ENCODE measurements at regions not wholly inside any gene's neighbourhood (a gene's known extent, or its start where the extent isn't known, plus 50 kb on each side); places are given as distances from the start of the nearest gene placed in this dataset.
A peak's percentile ranks its signal among the peaks of the same experiment; 100 is the strongest.
"Not testable (repeated sequence)": the region's sequence is repeated elsewhere in the genome, so short reads cannot be mapped to it uniquely, and the experiment has no call there.

DNA sequence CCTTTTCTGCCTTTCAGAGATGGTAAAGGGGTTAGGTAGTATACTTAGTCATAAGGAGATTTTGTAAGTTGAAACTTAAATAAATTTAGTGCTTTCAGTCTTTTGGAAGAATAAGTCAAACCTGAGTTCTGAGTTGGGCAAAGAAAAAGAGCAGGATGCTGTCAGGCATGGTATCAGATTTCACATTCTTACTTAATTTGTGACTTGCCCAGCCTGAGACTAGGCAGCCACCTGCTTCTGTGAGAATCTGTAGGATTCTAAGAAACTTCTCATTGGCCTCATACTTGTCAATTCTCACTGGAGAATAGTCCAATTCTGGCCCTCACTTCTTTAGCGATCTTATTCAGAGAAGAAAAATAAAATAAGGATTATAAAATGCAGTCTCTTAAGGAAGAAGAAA is 577.5 kb downstream of the DIPK2A start:
- DNase-seq: no peak

DNA sequence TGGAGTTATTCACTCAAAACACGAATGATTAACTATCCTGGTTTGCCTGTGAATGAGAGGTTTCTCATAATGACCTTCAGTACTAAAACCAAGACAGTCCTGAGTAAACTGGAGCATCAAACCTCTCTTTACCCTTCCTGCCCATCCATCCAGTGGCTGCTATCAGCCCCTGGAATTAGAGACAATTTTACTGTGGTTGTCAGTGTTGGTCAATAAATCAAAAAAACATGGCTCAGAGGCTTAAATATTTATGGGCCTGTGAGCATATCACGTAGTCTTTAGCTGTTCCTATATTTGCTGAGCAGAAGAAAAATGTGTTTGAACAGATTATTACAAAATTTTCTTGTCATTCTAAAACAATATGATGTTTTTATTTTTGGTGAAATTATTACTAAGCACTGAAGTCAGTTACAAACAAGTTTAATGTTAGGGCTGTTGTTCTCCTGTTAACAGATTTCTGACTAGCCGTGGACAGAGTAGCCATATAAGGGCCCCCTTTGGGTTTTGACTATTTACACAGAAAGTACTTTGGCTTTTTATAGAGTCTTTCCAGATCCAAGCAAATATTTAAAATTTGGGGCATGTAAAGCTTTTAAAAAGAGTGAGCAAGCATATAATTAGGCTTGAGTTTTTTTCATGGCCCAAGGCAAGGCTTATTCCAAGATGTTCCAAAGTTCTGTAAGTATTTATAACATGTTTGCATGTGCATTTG is 580.9 kb downstream of the DIPK2A start:
- DNase-seq: no peak

DNA sequence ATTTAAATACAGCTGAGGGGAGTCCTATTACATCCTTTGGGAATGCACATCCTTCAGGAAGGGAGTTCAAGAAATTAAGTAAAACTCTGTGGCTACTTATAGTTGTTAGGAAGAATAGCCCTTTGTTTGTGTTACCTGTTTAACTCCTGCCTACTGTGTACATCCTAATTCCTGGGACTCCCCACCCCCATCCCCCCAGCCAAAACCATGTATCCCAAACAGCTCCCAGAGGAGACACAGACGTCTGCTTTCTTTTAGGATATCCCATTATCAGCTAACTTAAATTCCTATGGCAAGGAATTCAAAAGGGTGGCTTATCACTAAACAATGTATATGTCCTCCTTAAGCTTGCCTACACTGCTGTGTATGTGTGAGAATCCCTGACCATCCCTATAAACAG is 581.7 kb downstream of the DIPK2A start:
- DNase-seq: no peak

DNA sequence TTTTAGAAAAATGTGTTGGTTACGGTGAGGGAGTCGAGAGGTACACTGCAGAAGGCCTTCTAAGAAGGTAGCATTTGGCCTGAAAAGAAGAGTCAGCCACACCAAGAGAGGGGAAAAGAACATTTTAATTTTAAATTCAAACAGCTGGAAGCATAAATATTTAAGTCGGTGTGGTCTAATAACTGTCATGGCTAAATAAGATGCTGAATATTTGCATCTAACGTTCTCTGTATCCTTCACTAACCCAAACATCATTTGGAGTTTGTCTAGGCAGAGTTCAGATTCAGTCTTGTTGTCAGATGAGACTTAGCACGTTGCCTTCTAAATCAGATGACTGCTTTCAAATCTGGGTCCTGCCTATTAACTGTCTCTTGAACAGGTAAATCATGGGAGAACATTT is 583.3 kb downstream of the DIPK2A start:
- DNase-seq: no peak

DNA sequence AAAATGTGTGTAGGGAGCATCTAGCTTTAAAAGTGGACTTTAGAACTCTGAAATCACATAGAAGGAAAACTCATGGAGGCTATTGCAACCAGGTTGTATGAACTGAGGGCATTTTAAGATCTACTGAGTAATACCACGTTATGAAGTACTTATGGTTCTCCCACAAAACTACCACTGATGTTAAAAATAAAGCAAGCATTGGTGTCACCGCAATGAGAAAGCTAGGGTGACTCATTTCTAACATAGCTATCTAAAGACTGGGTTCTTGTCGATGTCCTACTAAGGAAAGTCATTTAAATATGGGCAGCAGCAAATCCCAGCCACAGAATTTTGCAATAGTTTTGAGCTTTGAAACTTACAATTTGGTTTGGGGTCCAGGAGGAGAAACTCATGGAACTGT is 584.8 kb downstream of the DIPK2A start:
- no peak for DNase-seq

DNA sequence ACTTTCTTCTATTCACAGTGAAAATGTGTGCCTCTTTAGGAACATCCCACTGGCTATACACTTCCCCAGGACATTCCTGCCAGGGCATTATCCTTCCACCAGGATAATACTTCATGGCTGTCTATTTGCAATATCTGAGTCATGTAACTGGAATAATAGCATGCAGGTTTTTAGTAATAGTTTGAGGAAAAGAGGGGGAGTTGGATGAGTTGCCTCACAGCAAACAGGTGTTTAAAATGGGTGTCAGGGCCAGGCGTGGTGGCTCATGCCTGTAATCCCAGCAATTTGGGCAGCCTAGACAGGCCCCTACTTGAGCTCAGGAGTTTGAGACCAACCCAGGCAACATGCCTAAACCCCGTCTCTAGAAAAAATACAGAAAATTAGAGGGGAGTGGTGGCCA is 585.9 kb downstream of the DIPK2A start:
- no peak for DNase-seq

DNA sequence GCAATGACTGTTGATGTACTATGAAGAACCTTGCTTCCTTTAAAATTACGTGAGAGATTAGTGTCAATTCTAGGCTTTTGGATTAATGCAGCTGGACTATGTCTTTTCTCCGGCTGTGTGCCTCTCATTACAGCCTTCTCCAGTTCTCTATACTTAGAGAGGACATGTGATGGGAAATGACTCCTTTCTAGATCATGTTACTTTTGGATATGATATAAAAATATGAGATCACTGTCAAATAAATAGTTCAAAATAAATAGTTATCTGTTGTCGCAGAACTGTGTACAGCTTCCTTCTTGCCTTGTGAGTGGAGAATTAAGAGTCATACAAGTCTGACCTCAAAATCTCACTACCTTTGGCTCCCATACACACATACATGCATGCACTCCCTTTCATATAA is 592.4 kb downstream of the DIPK2A start:
- no peak for DNase-seq

DNA sequence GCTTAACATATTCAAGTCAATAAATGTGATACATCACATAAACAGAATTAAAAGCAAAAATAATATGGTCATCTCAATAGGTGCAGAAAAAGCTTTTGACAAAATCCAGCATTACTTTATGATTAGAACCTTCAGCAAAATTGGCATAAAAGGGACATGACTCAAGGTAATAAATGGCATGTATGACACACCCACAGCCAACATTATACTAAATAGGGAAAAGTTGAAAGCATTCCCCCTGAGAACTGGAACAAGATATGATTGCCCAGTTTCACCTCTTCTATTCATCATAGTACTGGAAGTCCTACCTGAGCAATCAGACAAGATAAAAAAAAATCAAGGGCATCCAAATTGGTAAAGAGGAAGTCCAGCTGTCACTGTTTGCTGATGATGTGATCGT is 594.7 kb downstream of the DIPK2A start:
- no peak for DNase-seq

DNA sequence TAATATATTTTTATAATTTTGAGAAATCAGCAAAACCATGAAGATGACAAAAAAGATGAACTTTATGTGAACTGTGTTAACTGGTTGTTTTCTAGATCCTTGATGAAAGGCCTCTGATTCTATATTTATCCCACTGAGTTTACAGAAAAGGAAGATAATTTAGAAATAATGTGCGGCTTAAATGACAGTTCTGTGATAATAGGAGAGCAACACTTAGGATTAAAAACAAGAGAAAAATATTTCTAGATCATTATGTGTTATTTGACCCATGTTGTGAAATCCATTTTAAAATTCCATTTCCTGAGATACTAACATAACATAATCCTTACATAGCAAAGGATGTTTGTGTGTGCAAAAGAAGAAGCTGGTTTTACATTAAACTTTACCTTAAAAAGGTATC is 598.0 kb downstream of the DIPK2A start:
- no peak for DNase-seq

DNA sequence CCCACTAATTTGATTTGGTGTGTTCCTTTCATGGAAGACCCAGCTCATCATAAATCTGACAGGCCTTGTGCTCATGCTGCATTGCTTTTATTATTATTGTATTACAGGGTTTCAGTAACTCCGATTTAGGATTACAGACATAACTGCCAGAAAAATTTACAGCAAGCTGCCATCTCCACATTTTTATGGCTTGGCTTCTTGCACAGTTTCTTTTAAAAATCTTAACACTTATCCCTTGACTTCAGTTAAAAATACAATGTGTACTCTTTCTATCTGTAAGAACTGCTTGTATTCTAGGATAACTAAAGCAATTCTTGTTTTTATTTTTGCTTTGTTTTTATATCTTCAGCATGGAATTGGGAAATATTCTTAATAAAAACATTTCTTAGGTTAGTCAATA is 612.2 kb downstream of the DIPK2A start:
- no peak for DNase-seq

DNA sequence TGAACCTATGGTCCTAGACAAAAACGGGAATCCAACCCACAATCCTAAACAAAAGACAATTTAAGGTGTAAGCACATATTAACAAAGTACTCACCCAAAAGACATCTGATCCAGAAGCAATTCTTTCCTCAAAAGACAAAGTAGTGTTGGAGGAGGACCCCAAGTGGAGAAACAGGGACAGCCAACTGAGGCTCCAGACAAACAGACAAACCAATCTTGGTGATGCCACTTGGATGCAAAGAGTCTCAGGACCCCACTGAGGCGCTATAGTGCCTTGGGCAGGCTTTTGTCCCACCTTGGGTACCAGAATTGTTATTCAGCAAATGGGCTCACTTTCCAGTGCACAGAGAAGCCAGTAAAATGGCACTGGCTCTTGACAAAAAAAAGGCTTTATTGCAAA is 613.8 kb downstream of the DIPK2A start:
- DNase-seq: no peak

DNA sequence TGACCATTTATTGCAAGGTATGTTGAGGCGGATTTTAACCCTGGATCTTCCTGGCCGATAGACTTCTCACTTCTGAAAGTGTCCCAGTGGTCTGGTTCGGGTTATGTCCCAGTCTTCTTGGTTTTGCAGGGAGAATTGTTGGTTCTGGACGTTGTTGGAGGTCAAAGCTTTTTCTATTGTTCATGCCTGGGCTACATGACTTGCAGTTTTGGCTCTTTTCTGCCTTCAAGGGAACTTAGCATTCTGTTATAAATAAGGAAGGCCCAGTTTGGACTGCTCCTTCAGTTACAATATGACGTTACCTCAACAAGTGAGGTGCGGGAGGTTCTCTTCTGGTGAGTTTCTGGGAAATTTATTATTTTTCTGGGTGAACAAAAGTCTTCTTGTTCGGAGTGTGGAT is 614.3 kb downstream of the DIPK2A start:
- no peak for DNase-seq

DNA sequence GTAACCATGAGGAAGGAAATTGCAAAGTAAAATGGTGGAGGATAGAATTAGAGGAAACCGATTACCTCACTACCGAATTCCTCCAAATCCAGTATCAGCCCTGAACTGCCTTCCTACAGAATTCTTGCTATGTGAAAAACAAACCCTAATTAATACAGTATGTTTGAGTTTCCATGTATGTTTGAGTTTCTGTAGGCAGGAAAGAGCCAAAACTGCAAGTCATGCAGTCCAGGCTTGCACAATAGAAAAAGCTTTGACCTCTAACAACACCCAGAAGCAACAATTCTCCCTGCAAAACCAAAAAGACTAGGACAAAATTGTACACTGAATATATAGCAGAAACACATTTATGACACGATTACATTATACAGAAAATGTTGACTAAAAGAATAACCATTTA is 614.8 kb downstream of the DIPK2A start:
- DNase-seq: no peak

DNA sequence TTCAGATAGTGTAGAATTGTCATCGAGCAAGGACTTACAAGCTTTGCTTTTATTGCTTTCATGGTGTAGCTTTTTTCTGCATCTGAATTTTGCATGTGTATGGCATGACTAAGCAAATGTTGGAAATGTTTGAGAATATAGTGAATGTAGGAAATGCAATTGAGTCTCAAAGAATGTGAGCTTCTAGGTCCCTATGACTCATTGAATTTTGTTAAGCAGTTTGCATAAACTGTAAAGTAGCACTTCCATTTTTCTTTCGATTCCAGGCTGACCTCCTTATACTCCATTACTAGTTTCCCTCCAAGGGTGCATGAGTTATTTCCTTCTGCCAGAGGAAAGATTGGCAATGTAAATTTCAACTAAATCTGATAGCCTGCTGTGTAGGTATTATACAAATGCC is 619.2 kb downstream of the DIPK2A start:
- DNase-seq: no peak

DNA sequence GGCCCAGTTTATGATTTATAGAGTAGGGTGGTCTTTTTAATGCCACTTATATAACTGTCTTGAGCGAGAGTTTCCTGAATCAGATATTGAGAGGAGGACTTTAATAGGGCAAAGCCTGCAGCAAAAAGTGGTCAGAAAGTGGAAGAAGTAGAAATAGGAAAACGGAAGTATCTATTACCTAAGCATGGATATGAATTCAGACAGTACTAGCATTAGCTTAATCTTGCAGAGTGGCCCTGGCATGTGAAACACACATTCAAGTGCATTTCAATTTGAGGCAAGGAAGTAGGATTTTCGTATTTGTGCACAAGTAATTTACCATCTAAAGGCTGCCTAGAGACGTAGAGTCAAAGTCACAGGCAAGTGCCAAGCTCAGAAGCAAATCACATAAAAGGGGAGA is 622.3 kb downstream of the DIPK2A start:
- no peak for DNase-seq

DNA sequence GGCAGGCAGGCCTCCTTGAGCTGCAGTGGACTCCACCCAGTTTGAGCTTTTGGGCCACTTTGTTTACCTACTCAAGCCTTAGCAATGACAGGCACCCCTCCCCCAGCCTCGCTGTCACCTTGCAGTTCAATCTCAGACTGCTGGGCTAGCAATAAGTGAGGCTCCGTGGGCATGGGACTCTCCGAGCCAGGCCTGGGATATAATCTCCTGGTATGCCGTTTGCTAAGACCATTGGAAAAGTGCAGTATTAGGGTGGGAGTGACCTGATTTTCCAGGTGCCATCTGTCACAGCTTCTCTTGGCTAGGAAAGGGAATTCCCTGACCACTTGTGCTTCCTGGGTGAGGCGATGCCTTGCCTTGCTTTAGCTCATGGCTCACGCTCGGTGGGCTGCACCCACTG is 648.6 kb downstream of the DIPK2A start:
- not testable (repeated sequence) for DNase-seq

DNA sequence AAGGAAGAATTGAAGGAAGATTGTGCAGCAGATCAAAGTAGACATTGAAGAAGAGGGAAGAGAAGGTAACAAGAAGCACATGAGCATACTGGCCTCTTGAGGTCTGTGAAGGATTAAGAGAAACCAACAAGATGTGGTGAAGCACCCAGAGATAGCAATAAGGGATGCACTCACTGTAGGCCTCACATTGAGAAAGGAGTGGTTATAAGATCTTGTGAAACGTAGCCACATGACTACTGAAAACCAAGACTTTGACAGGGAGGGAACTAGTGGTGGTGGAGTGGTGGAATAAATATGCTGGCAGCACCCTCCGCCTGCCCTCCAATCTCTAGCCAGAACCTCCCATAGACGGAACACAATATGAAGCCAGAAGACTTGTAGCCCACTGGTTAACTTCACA is 651.2 kb downstream of the DIPK2A start:
- DNase-seq: no peak

DNA sequence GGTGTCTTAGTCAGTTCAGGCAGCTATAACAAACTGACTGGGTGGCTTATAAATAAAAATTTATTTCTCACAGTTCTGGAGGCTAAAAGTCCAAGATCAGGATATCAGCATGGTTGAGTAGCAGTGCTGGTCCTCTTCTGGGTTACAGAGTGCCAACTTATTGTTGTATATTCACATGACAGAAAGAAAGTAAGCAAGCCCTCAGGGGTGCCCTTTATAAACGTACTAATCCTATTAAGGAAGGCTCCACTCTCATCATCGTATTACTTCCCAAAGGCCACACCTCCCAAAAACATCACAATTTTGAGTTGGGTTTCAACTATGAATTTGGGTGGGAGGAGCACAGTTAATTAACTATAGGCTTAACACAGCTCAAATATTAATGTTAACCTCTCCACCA is 653.0 kb downstream of the DIPK2A start:
- DNase-seq: no peak

DNA sequence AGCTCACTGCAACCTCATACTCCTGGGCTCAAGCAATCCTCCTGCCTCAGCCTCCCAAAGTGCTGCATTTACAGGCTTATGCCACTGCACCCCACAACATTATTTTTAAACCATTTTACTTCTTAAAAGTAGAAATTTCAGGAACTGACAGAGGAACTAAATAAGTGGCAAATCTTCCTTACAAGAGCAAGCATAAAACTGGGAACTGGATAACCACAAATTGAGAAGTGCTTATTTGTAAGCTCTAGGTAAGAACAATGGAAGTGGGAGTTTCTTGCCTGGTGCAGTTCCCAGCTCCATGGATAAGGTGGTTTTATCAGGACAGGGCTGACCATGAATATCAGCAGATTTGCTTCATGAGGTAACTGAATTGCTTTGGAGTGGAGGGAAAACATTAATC is 655.2 kb downstream of the DIPK2A start:
- DNase-seq: no peak

DNA sequence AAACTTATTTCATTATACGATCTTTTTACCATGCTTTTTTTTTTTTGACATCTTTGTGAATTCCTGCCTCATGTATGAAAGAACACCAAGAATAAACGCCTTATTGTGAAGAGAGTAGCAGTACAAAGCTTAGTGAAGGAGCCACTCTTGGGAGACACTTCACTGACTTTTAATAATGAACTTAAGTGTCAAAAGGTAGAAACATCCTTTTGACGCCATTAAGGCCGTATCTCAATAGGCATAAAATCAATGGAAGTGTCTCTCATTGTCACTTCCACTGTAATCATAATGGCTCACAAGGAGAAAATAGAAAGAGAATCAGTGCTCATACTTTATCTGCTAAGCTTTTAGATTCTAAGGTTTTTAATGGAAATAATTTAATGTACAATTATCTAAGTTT is 657.8 kb downstream of the DIPK2A start:
- no peak for DNase-seq

DNA sequence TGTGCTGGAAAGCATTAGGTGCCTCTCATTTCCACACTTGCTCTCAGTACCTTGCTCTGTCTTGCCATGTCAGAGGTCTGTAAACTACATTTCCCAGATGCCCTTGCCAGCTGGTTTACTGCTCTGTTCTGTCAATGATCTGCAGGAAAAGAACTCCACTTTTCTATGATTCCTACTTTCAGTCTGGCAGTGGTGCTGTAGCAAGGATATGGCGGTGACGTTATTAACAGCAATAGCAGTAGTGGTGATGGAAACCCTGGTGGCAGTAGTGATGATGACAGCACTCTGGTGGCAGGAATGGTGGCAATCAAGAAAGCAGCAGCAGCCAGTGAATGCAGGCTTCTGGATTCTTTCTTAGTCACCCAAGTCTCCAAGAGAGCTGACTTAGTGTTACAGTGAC is 665.2 kb downstream of the DIPK2A start:
- DNase-seq: peak; percentile 3

DNA sequence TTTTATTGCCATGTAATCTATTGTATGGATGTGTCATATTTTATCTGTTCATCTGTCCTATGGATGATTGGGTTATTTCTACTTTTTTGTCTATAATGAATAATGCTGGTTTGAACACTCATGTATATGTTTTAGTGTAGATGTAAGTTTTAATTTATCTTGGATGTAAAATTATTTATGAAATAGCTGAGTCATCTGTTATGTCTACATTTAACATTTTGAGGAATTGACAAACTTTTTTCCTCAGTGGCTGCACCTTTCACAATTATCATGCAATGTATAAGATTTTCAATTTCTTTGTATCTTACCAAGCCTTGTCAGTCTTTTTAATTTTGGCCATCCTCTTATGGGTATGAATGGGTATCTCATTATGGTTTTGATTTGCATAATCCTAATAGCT is 666.4 kb downstream of the DIPK2A start:
- no peak for DNase-seq

DNA sequence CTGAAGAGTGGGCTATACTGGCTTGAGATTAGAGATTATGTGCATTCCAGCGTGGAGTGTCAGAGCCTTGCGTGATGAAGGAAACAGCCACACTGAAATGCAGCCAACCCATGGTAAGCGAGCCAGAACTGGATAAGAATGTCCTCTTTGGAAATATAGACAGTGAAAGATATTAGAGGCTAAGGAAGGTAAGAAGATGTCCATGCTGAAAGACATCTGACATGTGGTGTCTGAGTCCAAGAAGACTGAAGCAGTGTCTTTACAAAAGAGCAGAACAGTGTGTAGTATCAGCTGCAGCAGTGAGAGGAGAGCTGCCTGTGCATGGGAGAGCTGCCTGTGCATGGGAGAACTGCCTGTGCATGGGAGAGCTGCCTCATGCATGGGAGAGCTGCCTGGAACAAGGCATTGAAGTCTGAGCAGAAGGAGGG is 672.2 kb downstream of the DIPK2A start:
- DNase-seq: no peak

DNA sequence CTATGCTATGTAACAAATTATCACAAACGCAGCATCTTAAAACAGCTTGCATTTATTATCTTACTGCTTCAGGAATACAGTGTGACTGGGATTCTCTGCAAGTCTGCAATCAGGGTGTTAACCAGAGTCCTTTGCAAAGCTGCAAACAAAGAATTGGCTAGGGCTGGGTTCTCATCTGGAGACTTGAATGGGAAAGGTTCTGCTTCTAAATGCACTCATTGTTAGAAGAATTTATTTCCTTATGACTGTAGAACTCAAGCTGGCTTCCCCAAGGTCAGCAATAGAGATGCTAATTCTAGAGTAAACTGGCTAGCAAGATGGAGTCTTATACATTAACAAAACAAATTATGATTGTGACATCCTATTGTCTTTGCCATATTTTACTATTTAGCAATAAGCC is 673.7 kb downstream of the DIPK2A start:
- no peak for DNase-seq

DNA sequence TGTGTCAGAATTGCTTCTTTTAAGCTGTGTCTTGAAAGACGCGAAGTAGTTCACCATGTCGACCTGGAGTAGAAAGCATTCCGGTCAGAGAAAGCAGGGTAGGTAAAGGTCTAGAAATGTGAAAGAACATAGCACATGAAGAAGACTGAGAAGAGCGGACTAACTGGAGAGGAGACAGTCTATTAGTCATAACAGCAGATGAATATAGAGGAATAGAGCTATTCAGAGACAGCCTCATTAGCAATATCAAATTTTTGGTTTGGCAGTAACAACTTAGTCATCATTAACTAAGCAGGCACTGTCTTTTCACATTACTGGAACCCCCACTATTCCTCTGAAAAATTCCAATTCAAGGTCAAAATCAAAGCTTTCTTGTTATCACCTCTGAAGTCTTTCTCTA is 678.8 kb downstream of the DIPK2A start:
- DNase-seq: no peak

DNA sequence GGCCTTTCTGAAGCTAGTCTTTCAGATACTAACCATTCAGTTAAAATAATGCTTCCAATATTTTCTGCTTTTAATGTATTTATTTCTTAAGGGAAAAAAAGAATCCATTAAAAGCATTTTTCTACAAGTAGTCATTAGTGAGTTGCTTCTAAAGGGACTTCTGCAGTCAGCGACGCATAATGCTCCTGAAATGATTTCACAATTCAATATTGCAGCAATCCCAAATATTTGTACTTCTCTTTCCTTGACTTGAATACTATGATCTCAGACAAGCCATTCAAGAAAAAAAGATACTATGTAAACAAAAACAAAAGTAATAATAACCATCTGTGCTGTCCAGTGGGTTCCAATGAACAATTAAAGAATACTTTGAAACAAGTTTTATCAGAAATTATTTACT is 681.0 kb downstream of the DIPK2A start:
- DNase-seq: no peak

All from NCI-H2227 treated with DMSO at 0.1 percent for 48 hours (cell line).